Tibial artery (tissue), 4 donors: ENCODE measurements at regions not wholly inside any gene's neighbourhood (a gene's known extent, or its start where the extent isn't known, plus 50 kb on each side); places are given as distances from the start of the nearest gene placed in this dataset.
A peak's percentile ranks its signal among the peaks of the same experiment; 100 is the strongest.

Source experiments
- DNase-seq, 2 donors: peaks; one replicate each; pipeline ENCODE4 v3.0.0-alpha.2; 2019
- H3K27ac ChIP-seq, 2 donors: fragments of 200-600 bp; sonication (generic) in 1 of 2; 1 replicate in 1 of 2; 2 replicates in 1 of 2; pipeline ENCODE4 v1.5.1; 2018 to 2019; ENCODE audit warnings: mild to moderate bottlenecking in 1 of 2
- H3K27me3 ChIP-seq, 2 donors: fragments of 200-600 bp; sonication (generic) in 1 of 2; one replicate each; pipeline versions ENCODE4 v1.5.1 to v1.6.0; 2016 to 2019
- H3K36me3 ChIP-seq, 3 donors: fragments of 200-600 bp; sonication (generic) in 2 of 3; one replicate each; pipeline ENCODE4 v1.5.1; 2016 to 2019; ENCODE audit warnings: mild to moderate bottlenecking in 2 of 3
- H3K4me1 ChIP-seq, 4 donors: fragments of 200-600 bp; sonication (generic) in 2 of 4; 1 replicate in 3 of 4; 2 replicates in 1 of 4; pipeline ENCODE4 v1.5.1; 2016 to 2019
- H3K4me3 ChIP-seq, 2 donors: fragments of 200-600 bp; sonication (generic) in 1 of 2; 1 replicate in 1 of 2; 2 replicates in 1 of 2; pipeline ENCODE4 v1.5.1; 2018 to 2019; ENCODE audit warnings: mild to moderate bottlenecking in 2 of 2
- H3K9me3 ChIP-seq, 3 donors: fragments of 200-600 bp; sonication (generic) in 1 of 3; one replicate each; pipeline ENCODE4 v1.5.1; 2016 to 2019
- CTCF ChIP-seq, 2 experiments: fragments of 200-600 bp in 1 of 2; fragments of 450-650 bp in 1 of 2; IDR thresholded peaks; one replicate each; pipeline ENCODE4 v1.5.1; 2017 to 2019; ENCODE audit warnings: antibody characterized with exemption in 2 of 2, mild to moderate bottlenecking in 1 of 2, moderate library complexity in 1 of 2
- intact Hi-C: fragments of 100-400 bp; cut with DNase I; formaldehyde crosslinking; loops from one replicate; pipeline ENCODE4 v1.15.0; 2023; ENCODE audit warnings: low total_unique reads

- Histone ChIP-seq H3K4me1 (no peaks in the 10 kb centered on the region), H3K36me3 (no peaks in the 10 kb centered on the region), H3K9me3 (no peaks in the 10 kb centered on the region), H3K27ac (no peak overlapping the region), H3K27me3 (no peaks in the 10 kb centered on the region), H3K4me3 (no peak overlapping the region)
- intact Hi-C loops = no loop called here
- no peak for DNase-seq
- TF ChIP-seq CTCF (IDR thresholded peaks at IDR 0.05) = no peak
These were observed 169.2 kb upstream of the PITX2 start for GRCh38 chr4:110792036-110792435.

- Histone ChIP-seq H3K36me3 (no peaks in the 10 kb centered on the region), H3K9me3 (no peaks in the 10 kb centered on the region), H3K27ac (no peak overlapping the region), H3K27me3 (no peaks in the 10 kb centered on the region), H3K4me1 (no peaks in the 10 kb centered on the region), H3K4me3 (no peak overlapping the region)
- TF ChIP-seq CTCF (IDR thresholded peaks at IDR 0.05) = no peak
- intact Hi-C loops = no loop called here
- no peak for DNase-seq
These were observed 170.5 kb upstream of the PITX2 start for GRCh38 chr4:110793381-110793801.

DNA sequence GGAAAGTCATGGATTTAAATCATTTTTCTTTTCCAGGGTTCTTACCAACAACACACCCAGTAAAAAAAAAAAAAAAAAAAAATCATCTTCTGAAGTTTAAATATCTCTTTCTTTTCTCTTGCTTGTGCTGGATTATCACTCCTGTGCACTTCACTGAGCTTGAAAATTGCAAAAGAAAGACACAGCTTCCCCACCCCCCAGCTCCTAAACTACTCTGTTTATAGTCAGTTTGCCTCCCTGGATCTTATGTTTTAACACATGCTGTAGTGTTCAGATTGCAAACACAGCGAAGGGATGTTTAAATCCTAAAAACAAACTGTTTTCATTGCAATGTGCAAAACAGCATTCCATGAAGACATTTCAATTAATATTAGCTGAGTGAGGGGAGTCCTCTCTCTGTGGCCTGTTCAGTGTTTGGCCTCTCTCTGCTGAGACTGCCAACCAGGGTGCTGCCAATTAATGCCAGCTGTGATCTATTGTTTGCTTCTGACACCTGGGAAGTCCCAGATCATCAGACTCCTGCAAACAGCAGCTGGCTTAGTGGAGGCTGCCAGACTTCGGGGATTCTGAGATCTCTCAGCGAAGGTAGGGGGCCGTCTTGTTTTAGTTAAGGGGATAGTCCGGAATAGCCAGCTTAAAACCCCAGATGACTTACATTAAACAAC, 171.1 kb upstream of the PITX2 start:
- TF ChIP-seq CTCF (IDR thresholded peaks at IDR 0.05) = no peak

DNA sequence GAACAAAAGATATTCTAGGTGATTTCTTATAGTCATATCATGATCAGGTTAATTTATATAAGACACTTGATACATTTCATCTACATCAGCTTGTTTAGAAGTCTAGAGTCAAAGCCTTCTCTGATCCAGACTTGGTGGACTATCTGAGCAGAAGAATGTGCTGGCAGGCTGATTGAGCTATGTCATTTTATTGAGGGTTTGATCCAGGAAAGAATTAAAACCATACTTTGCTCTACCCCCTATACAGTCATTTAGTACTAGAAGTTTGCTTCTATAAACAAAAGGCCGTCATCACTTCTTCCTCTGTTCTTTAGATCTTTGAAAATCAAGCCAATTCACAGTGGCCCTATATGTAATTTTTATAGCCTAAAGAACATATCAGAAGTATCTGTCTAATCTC, 173.1 kb upstream of the PITX2 start:
- intact Hi-C loops = no loop called here
- no peak for DNase-seq
- Histone ChIP-seq H3K4me3 (no peak overlapping the region), H3K27me3 (no peaks in the 10 kb centered on the region), H3K9me3 (no peaks in the 10 kb centered on the region), H3K4me1 (no peaks in the 10 kb centered on the region), H3K27ac (no peak overlapping the region), H3K36me3 (no peaks in the 10 kb centered on the region)
- no peak for TF ChIP-seq CTCF (IDR thresholded peaks at IDR 0.05)

More for the DNA sequence above, 171.1 kb upstream of the PITX2 start:
- DNase-seq = no peak
- Histone ChIP-seq H3K27me3 (no peaks in the 10 kb centered on the region), H3K9me3 (no peaks in the 10 kb centered on the region), H3K4me1 (no peaks in the 10 kb centered on the region), H3K4me3 (no peak overlapping the region), H3K36me3 (no peaks in the 10 kb centered on the region), H3K27ac (no peak overlapping the region)
- intact Hi-C loops = no loop called here

DNA sequence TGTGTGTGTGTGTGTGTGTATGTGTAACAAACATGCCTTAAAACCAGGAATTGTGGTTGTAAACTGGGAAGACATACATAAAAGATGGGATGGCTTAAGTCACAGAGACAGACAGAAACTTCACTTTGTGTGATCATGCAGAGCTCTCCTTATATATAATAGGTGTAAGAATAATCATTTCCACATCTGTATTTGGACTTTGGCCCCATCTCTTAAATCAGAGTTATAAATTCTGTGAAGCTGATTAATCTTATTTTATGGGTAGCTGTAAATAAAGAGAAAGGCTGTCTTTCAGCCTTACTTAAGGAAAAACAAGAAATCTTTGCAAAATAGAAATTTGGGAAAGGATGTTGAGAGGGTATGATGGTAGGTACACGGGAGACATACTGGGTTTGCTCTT, 174.6 kb upstream of the PITX2 start:
- H3K27ac ChIP-seq = no peak overlapping the region
- TF ChIP-seq CTCF (IDR thresholded peaks at IDR 0.05) = no peak
- H3K9me3 ChIP-seq = no peaks in the 10 kb centered on the region
- no peaks in the 10 kb centered on the region for H3K27me3 ChIP-seq
- intact Hi-C loops = no loop called here
- no peak overlapping the region for H3K4me3 ChIP-seq
- H3K4me1 ChIP-seq = no peaks in the 10 kb centered on the region
- no peaks in the 10 kb centered on the region for H3K36me3 ChIP-seq
- DNase-seq = no peak

DNA sequence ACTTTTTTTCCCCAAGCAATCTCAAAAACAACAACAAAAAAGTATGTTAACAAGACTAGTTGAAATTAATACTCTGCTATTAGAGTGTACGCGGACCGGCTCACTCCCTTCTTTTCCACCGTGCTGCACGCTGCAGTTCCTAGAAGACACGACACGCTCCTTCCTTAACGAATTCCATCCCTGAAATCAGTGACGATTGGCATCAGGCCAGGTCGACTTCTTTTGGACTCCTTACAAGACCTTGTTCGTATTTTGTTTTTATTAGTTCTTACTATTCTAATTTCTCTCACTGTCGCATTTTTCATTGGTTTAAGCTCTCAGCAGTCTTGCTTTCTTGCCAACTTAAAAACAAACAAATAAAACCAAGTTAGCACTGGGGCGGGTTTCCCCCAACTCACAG, 175.8 kb upstream of the PITX2 start:
- TF ChIP-seq CTCF (IDR thresholded peaks at IDR 0.05) = no peak
- intact Hi-C loops = no loop called here
- Histone ChIP-seq H3K4me3 (no peak overlapping the region), H3K27me3 (no peaks in the 10 kb centered on the region), H3K9me3 (no peaks in the 10 kb centered on the region), H3K27ac (no peak overlapping the region), H3K36me3 (no peaks in the 10 kb centered on the region), H3K4me1 (no peaks in the 10 kb centered on the region)
- DNase-seq = peak in 1 of 2 donors; percentile 19
